Coronary artery (tissue), 2 donors: ENCODE measurements at regions not wholly inside any gene's neighbourhood (a gene's known extent, or its start where the extent isn't known, plus 50 kb on each side); places are given as distances from the start of the nearest gene placed in this dataset.
"Not testable (repeated sequence)": the region's sequence is repeated elsewhere in the genome, so short reads cannot be mapped to it uniquely, and the experiment has no call there.

Experiments
- DNase-seq: peaks from one replicate; pipeline ENCODE4 v3.0.0-alpha.2; 2017; ENCODE audit warnings: low spot score
- H3K27ac ChIP-seq, 2 donors: fragments of 200-600 bp; sonication (generic); one replicate each; pipeline ENCODE4 v1.5.1; 2016 to 2019
- H3K4me3 ChIP-seq: fragments of 200-600 bp; sonication (generic); 2 replicates; pipeline ENCODE4 v1.5.1; 2016; ENCODE audit warnings: mild to moderate bottlenecking, moderate library complexity
- CTCF ChIP-seq: fragments of 200-600 bp; sonication (generic); IDR thresholded peaks from one replicate; pipeline ENCODE4 v1.5.1; 2019; ENCODE audit warnings: antibody characterized with exemption

DNA sequence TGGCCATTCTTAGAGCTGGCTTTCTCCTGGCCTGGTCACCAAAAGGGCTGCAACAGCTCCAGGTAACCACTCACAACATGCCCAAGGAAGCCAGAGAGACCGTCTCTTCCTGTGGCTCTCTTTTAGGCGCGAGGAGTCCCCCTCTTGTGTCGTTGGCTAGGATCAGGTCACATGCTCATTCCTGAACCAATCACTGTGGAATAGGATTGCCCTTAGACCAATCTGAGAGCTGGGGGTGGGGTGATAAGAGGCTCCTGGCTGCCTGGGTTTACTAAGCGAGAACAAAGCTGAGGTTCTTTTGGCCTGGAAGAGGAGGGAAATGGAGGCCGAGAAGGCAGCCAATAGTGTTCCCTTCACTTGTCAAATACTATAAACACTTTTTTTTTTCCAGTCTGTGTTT lies 452.1 kb upstream of the PROX1 start:
- Histone ChIP-seq H3K27ac (no peak overlapping the region), H3K4me3 (no peak overlapping the region)
- TF ChIP-seq CTCF = no peak
- no peak for DNase-seq

DNA sequence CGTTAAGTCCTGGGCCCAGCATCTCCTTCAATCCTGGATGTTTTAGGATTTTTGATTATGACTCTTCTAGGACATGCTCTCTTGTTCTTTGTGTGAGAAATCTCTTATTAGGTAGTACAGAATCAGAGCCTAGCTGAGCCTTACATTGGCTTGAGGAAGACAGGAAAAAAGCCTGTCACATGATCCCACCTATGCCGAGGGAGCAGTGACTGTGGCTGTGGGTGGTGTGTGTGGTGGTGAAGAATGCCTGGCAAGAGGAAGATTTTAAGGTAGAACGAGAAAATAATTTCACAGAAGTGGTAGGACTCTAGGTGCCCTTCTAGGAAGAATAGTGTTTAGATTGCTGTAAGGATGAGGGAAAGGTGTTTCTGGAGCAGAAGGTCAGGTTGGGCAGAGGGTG lies 449.5 kb upstream of the PROX1 start:
- Histone ChIP-seq H3K4me3 (no peak overlapping the region), H3K27ac (no peak overlapping the region)
- DNase-seq = no peak
- TF ChIP-seq CTCF = no peak

GRCh38 chr1:213539464-213539863 lies 448.3 kb upstream of the PROX1 start:
- Histone ChIP-seq H3K27ac (no peak overlapping the region), H3K4me3 (no peak overlapping the region)
- TF ChIP-seq CTCF = no peak
- no peak for DNase-seq

GRCh38 chr1:213541641-213542040 lies 446.1 kb upstream of the PROX1 start:
- no peak for DNase-seq
- Histone ChIP-seq H3K27ac (no peak overlapping the region), H3K4me3 (no peak overlapping the region)
- no peak for TF ChIP-seq CTCF

DNA sequence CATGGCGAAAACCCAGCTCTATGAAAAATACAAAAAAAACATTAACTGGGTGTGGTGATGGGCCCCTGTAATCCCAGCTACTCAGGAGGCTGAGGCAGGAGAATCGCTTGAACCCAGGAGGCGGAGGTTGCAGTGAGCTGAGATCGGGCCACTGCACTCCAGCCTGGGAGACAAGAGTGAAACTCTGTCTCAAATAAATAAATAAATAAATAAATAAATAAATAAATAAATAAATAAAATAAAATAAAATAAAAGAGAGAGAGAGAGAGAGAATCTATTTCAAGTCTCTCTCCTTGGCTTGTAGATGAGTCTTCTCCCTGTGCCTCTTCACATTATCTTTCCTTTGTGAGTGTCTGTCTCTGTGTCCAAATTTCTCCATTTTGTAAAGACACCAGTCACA lies 442.6 kb upstream of the PROX1 start:
- H3K4me3 ChIP-seq, DNase-seq, H3K27ac ChIP-seq: not testable (repeated sequence)

GRCh38 chr1:213549982-213550381 lies 437.8 kb upstream of the PROX1 start:
- no peak for TF ChIP-seq CTCF
- Histone ChIP-seq H3K4me3 (no peak overlapping the region), H3K27ac (no peak overlapping the region)
- DNase-seq = no peak

- DNase-seq = no peak
- Histone ChIP-seq H3K4me3 (no peak overlapping the region), H3K27ac (no peak overlapping the region)
- TF ChIP-seq CTCF = no peak
Observed at GRCh38 chr1:213550804-213551203, 437.0 kb upstream of the PROX1 start.

DNA sequence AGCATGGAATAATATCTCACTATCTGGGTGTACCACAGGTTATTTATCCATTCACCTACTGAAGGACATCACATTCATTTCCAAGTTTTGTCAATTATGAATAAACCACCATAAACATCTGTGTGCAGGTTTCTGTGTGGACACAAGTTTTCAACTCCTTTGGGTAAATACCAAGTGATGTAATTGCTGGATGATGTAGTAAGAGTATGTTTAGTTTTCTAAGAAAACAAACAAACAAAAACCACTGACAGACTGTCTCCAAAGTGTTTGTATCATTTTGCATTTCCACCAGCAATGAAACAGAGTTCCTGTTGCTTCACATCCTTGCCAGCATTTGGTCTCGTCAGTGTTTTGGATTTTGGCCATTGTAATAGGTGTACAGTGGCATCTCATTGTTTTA lies 435.7 kb upstream of the PROX1 start:
- no peak for DNase-seq
- H3K27ac ChIP-seq = no peak overlapping the region

More for the DNA sequence above, 435.7 kb upstream of the PROX1 start:
- no peak overlapping the region for H3K4me3 ChIP-seq
- TF ChIP-seq CTCF = no peak
